GM23338 (cell line): ENCODE measurements at regions not wholly inside any gene's neighbourhood (a gene's known extent, or its start where the extent isn't known, plus 50 kb on each side); places are given as distances from the start of the nearest gene placed in this dataset.

ENCODE experiments used
- ATAC-seq: fragments of 200-7000 bp; cut with Tn5 transposase; 3 replicates; pipeline ENCODE4 v1.9.1; 2020
- DNase-seq: peaks from one replicate; pipeline ENCODE4 v3.0.0-alpha.2; 2015; ENCODE audit warnings: low spot score
- H2AFZ ChIP-seq: fragments of 200-600 bp; sonication (generic); 2 replicates; pipeline ENCODE4 v1.8.0; 2016; ENCODE audit warnings: antibody characterized with exemption, mild to moderate bottlenecking, moderate library complexity
- H3F3A ChIP-seq: fragments of 200-600 bp; sonication (generic); replicated peaks from 2 replicates; pipeline ENCODE4 v1.8.0; 2017; ENCODE audit warnings: antibody characterized with exemption, mixed run types, low read depth
- H3K27ac ChIP-seq: fragments of 200-600 bp; sonication (generic); 2 replicates; pipeline ENCODE4 v1.6.1; 2016; ENCODE audit warnings: low read depth
- H3K27me3 ChIP-seq: fragments of 200-600 bp; sonication (generic); 2 replicates; pipeline ENCODE4 v1.8.0; 2016; ENCODE audit warnings: mild to moderate bottlenecking, mixed run types, moderate library complexity; ENCODE audit not compliant: insufficient read depth
- H3K36me3 ChIP-seq: fragments of 200-600 bp; sonication (generic); 2 replicates; pipeline ENCODE4 v1.8.0; 2016; ENCODE audit warnings: mild to moderate bottlenecking; ENCODE audit not compliant: insufficient read depth
- H3K4me1 ChIP-seq: fragments of 200-600 bp; sonication (generic); 2 replicates; pipeline ENCODE4 v1.8.0; 2016; ENCODE audit warnings: mild to moderate bottlenecking, moderate library complexity; ENCODE audit not compliant: insufficient read depth
- H3K4me2 ChIP-seq: fragments of 200-600 bp; sonication (generic); 2 replicates; pipeline ENCODE4 v1.7.1; 2017; ENCODE audit warnings: mixed run types
- H3K4me3 ChIP-seq: fragments of 200-600 bp; sonication (generic); 2 replicates; pipeline ENCODE4 v1.6.1; 2016; ENCODE audit warnings: mixed run types
- H3K79me2 ChIP-seq: fragments of 200-600 bp; sonication (generic); replicated peaks from 2 replicates; pipeline ENCODE4 v1.8.0; 2017; ENCODE audit warnings: mild to moderate bottlenecking; ENCODE audit not compliant: insufficient read depth
- H3K9me2 ChIP-seq: fragments of 200-600 bp; sonication (generic); 2 replicates; pipeline ENCODE4 v1.8.0; 2017; ENCODE audit not compliant: insufficient read depth
- H4K20me1 ChIP-seq: fragments of 200-600 bp; sonication (generic); replicated peaks from 2 replicates; pipeline ENCODE4 v1.8.0; 2017; ENCODE audit warnings: mild to moderate bottlenecking; ENCODE audit not compliant: insufficient read depth
- H3K27ac Mint-ChIP-seq: 2 replicates; pipeline ENCODE4 v1.8.0; 2020; ENCODE audit warnings: inconsistent platforms, mild to moderate bottlenecking, moderate library complexity, mixed read lengths
- H3K27me3 Mint-ChIP-seq: 3 replicates; pipeline ENCODE4 v1.8.0; 2022; ENCODE audit warnings: low read depth, mild to moderate bottlenecking, moderate library complexity, mixed read lengths, inconsistent platforms; ENCODE audit not compliant: insufficient read depth, poor library complexity
- H3K36me3 Mint-ChIP-seq: 3 replicates; pipeline ENCODE4 v1.8.0; 2021; ENCODE audit warnings: low read depth, mild to moderate bottlenecking, inconsistent platforms, moderate library complexity, mixed read lengths
- H3K4me1 Mint-ChIP-seq: 3 replicates; pipeline ENCODE4 v1.8.0; 2020; ENCODE audit warnings: mild to moderate bottlenecking, inconsistent platforms, mixed read lengths
- H3K4me3 Mint-ChIP-seq: 3 replicates; pipeline ENCODE4 v1.8.0; 2021; ENCODE audit warnings: moderate library complexity, mild to moderate bottlenecking, inconsistent platforms, mixed read lengths
- H3K9me3 Mint-ChIP-seq: 3 replicates; pipeline ENCODE4 v1.8.0; 2020; ENCODE audit warnings: moderate library complexity, mild to moderate bottlenecking, inconsistent platforms, mixed read lengths
- CREB1 ChIP-seq: fragments of 250-450 bp; sonication (Bioruptor Pico); IDR thresholded peaks from 2 replicates; pipeline ENCODE4 v1.5.0; 2020; ENCODE audit warnings: low read depth, mild to moderate bottlenecking, moderate library complexity
- JUNB ChIP-seq: IDR thresholded peaks from one replicate; pipeline ENCODE4 v1.6.1; 2016; ENCODE audit warnings: antibody characterized with exemption; ENCODE audit not compliant: unreplicated experiment
- NANOG ChIP-seq: IDR thresholded peaks from 2 replicates; pipeline ENCODE4 v1.6.1; 2016; ENCODE audit warnings: antibody characterized with exemption, borderline replicate concordance
- REST ChIP-seq: IDR thresholded peaks from one replicate; pipeline ENCODE4 v1.6.1; 2018; ENCODE audit warnings: antibody characterized with exemption; ENCODE audit not compliant: unreplicated experiment
- STAT1 ChIP-seq: IDR thresholded peaks from one replicate; pipeline ENCODE4 v1.6.1; 2016; ENCODE audit warnings: antibody characterized with exemption; ENCODE audit not compliant: unreplicated experiment
- ZNF462 ChIP-seq: fragments of 250-450 bp; sonication (Bioruptor Pico); IDR thresholded peaks from 2 replicates; pipeline ENCODE4 v1.5.0; 2020; ENCODE audit warnings: mild to moderate bottlenecking, moderate library complexity

- TF ChIP-seq ZNF462 (CRISPR knock-in tag): no peak
- TF ChIP-seq JUNB: no peak
Measured at GRCh38 chr10:129343141-129343540, 123.9 kb upstream of the MGMT start (continued).

GRCh38 chr10:129344103-129344502, 122.9 kb upstream of the MGMT start:
- Mint-ChIP-seq H3K36me3 (no peaks in the 10 kb centered on the region), H3K4me3 (no peak overlapping the region), H3K9me3 (no peaks in the 10 kb centered on the region), H3K27ac (no peak overlapping the region), H3K4me1 (peaks cover 8% of the 10 kb centered on the region; the same call in 2 of the 3 replicates), H3K27me3 (no peaks in the 10 kb centered on the region)
- Histone ChIP-seq H2AFZ (0 out of 2 replicates have a peak overlapping the region, but pooled peaks have one; percentile 56), H3K4me3 (no peak overlapping the region), H4K20me1 (no peaks in the 10 kb centered on the region), H3K27ac (no peak overlapping the region), H3K27me3 (no peaks in the 10 kb centered on the region), H3K9me2 (no peaks in the 10 kb centered on the region), H3F3A (no peaks in the 10 kb centered on the region), H3K4me2 (no peak overlapping the region), H3K36me3 (no peaks in the 10 kb centered on the region), H3K4me1 (no peaks in the 10 kb centered on the region), H3K79me2 (no peaks in the 10 kb centered on the region)
- DNase-seq (no peak), ATAC-seq (no peak)
- TF ChIP-seq NANOG (no peak), REST (no peak), JUNB (no peak), STAT1 (no peak), CREB1 (CRISPR knock-in tag) (no peak), ZNF462 (CRISPR knock-in tag) (no peak)
